MM.1S (cell line): ENCODE measurements at regions not wholly inside any gene's neighbourhood (a gene's known extent, or its start where the extent isn't known, plus 50 kb on each side); places are given as distances from the start of the nearest gene placed in this dataset.

ENCODE experiments used
- DNase-seq: peaks from one replicate; pipeline ENCODE4 v3.0.0-alpha.2; 2015
- H2AFZ ChIP-seq: fragments of 300-600 bp; sonication (generic); 2 replicates; pipeline ENCODE4 v1.6.0; 2016; ENCODE audit warnings: antibody characterized with exemption, low read length
- H3F3A ChIP-seq: fragments of 300-600 bp; sonication (generic); 2 replicates; pipeline ENCODE4 v1.6.1; 2016; ENCODE audit warnings: mild to moderate bottlenecking, antibody characterized with exemption, low read length, moderate library complexity, mixed read lengths; ENCODE audit not compliant: insufficient read depth
- H3K27ac ChIP-seq: fragments of 300-600 bp; sonication (generic); 2 replicates; pipeline ENCODE4 v1.5.1; 2016; ENCODE audit warnings: mild to moderate bottlenecking, low read length
- H3K27me3 ChIP-seq: fragments of 300-600 bp; sonication (generic); replicated peaks from 2 replicates; pipeline ENCODE4 v1.6.0; 2016; ENCODE audit warnings: low read length; ENCODE audit not compliant: insufficient read depth
- H3K36me3 ChIP-seq: fragments of 300-600 bp; sonication (generic); replicated peaks from 2 replicates; pipeline ENCODE4 v1.6.1; 2016; ENCODE audit warnings: mild to moderate bottlenecking, low read length, mixed read lengths; ENCODE audit not compliant: insufficient read depth
- H3K4me1 ChIP-seq: fragments of 300-600 bp; sonication (generic); 2 replicates; pipeline ENCODE4 v1.6.1; 2016; ENCODE audit warnings: low read length, mixed read lengths
- H3K4me2 ChIP-seq: fragments of 300-600 bp; sonication (generic); 2 replicates; pipeline ENCODE4 v1.6.0; 2016; ENCODE audit warnings: low read depth, low read length
- H3K4me3 ChIP-seq: fragments of 300-600 bp; sonication (generic); 2 replicates; pipeline ENCODE4 v1.5.1; 2016; ENCODE audit warnings: low read length, mixed read lengths
- H3K79me2 ChIP-seq: fragments of 300-600 bp; sonication (generic); 2 replicates; pipeline ENCODE4 v1.6.1; 2016; ENCODE audit warnings: mixed run types, low read length, mixed read lengths
- H3K9ac ChIP-seq: fragments of 300-600 bp; sonication (generic); 2 replicates; pipeline ENCODE4 v1.6.1; 2016; ENCODE audit warnings: low read length, mixed read lengths
- H3K9me2 ChIP-seq: fragments of 300-600 bp; sonication (generic); replicated peaks from 2 replicates; pipeline ENCODE4 v1.6.1; 2016; ENCODE audit warnings: mild to moderate bottlenecking, low read length, mixed read lengths; ENCODE audit not compliant: insufficient read depth
- H3K9me3 ChIP-seq: fragments of 300-600 bp; sonication (generic); replicated peaks from 2 replicates; pipeline ENCODE4 v1.6.1; 2016; ENCODE audit warnings: mild to moderate bottlenecking, low read length, mixed read lengths; ENCODE audit not compliant: insufficient read depth
- H4K20me1 ChIP-seq: fragments of 300-600 bp; sonication (generic); 2 replicates; pipeline ENCODE4 v1.6.1; 2016; ENCODE audit warnings: mild to moderate bottlenecking, low read length, moderate library complexity, mixed read lengths; ENCODE audit not compliant: insufficient read depth
- CTCF ChIP-seq: fragments of 300-600 bp; sonication (generic); IDR thresholded peaks from 2 replicates; pipeline ENCODE4 v1.5.1; 2016; ENCODE audit warnings: antibody characterized with exemption, low read length, mixed read lengths
- EZH2 ChIP-seq: fragments of 300-600 bp; sonication (generic); optimal IDR thresholded peaks from 2 replicates; pipeline ENCODE3; 2017; ENCODE audit warnings: low read depth, mild to moderate bottlenecking, antibody characterized with exemption, low read length, mixed read lengths
- EZH2phosphoT487 ChIP-seq: fragments of 300-600 bp; sonication (generic); IDR thresholded peaks from 2 replicates; pipeline ENCODE4 v1.6.1; 2018; ENCODE audit warnings: antibody characterized with exemption, low read length

- no peaks in the 10 kb centered on the region for H3K9me3 ChIP-seq
- H3K4me2 ChIP-seq = peak overlapping the region; percentile 7; the same call in 1 of the 2 replicates
- H2AFZ ChIP-seq = no peak overlapping the region
- H3K27me3 ChIP-seq = no peaks in the 10 kb centered on the region
- no peak overlapping the region for H3K9ac ChIP-seq
- H3K36me3 ChIP-seq = no peaks in the 10 kb centered on the region
- no peaks in the 10 kb centered on the region for H4K20me1 ChIP-seq
- TF ChIP-seq CTCF = no peak
- TF ChIP-seq EZH2phosphoT487 = no peak
- TF ChIP-seq EZH2 = no peak
- no peaks in the 10 kb centered on the region for H3F3A ChIP-seq
- no peaks in the 10 kb centered on the region for H3K9me2 ChIP-seq
- H3K27ac ChIP-seq = no peak overlapping the region
- peaks cover 7% of the 10 kb centered on the region; the same call in 1 of the 2 replicates for H3K4me1 ChIP-seq
- H3K4me3 ChIP-seq = no peak overlapping the region
- DNase-seq = no peak
- no peaks in the 10 kb centered on the region for H3K79me2 ChIP-seq
Observed at GRCh38 chr5:124034963-124035362, 523.0 kb downstream of the CSNK1G3 start.

GRCh38 chr5:124034083-124034700, 522.2 kb downstream of the CSNK1G3 start:
- Histone ChIP-seq H3F3A (no peaks in the 10 kb centered on the region), H3K4me1 (peaks cover 7% of the 10 kb centered on the region; the same call in 1 of the 2 replicates), H3K9me3 (no peaks in the 10 kb centered on the region), H3K4me2 (peak overlapping the region; percentile 7; the same call in 1 of the 2 replicates), H3K9ac (no peak overlapping the region), H3K36me3 (no peaks in the 10 kb centered on the region), H3K79me2 (no peaks in the 10 kb centered on the region), H3K4me3 (no peak overlapping the region), H3K27me3 (no peaks in the 10 kb centered on the region), H4K20me1 (no peaks in the 10 kb centered on the region), H3K9me2 (no peaks in the 10 kb centered on the region), H2AFZ (no peak overlapping the region), H3K27ac (no peak overlapping the region)
- TF ChIP-seq CTCF (no peak), EZH2phosphoT487 (no peak), EZH2 (no peak)
- no peak for DNase-seq

GRCh38 chr5:124030043-124030491, 518.1 kb downstream of the CSNK1G3 start:
- no peaks in the 10 kb centered on the region for H3K9me2 ChIP-seq
- H2AFZ ChIP-seq = no peak overlapping the region
- H3K4me2 ChIP-seq = no peak overlapping the region
- H3K4me3 ChIP-seq = no peak overlapping the region
- H3K9me3 ChIP-seq = no peaks in the 10 kb centered on the region
- no peaks in the 10 kb centered on the region for H3F3A ChIP-seq
- H3K27me3 ChIP-seq = no peaks in the 10 kb centered on the region
- TF ChIP-seq EZH2phosphoT487 = no peak
- no peak for TF ChIP-seq CTCF
- no peak for TF ChIP-seq EZH2
- H3K9ac ChIP-seq = no peak overlapping the region
- no peaks in the 10 kb centered on the region for H3K36me3 ChIP-seq
- no peak overlapping the region for H3K27ac ChIP-seq
- H3K4me1 ChIP-seq = peaks cover 7% of the 10 kb centered on the region; the same call in 1 of the 2 replicates
- DNase-seq = no peak
- H3K79me2 ChIP-seq = no peaks in the 10 kb centered on the region
- H4K20me1 ChIP-seq = no peaks in the 10 kb centered on the region
